Keratinocyte (primary cell): ENCODE measurements at regions not wholly inside any gene's neighbourhood (a gene's known extent, or its start where the extent isn't known, plus 50 kb on each side); places are given as distances from the start of the nearest gene placed in this dataset.

Experiments
- CTCF ChIP-seq, 3 experiments: IDR thresholded peaks in 1 of 3; conservative IDR thresholded peaks in 1 of 3; optimal IDR thresholded peaks in 1 of 3; 2 replicates in 2 of 3; 3 replicates in 1 of 3; pipeline versions ENCODE3 to v1.5.1; 2011; ENCODE audit warnings: low read length in 3 of 3, mild to moderate bottlenecking in 3 of 3, moderate library complexity in 2 of 3, control low read depth in 1 of 3, inconsistent platforms in 1 of 3; ENCODE audit not compliant: insufficient read depth in 2 of 3; ENCODE audit errors: extremely low read depth in 1 of 3
- EZH2 ChIP-seq: IDR thresholded peaks from one replicate; pipeline ENCODE4 v1.6.1; 2012; ENCODE audit warnings: inconsistent platforms, mild to moderate bottlenecking, low read length, moderate library complexity

- TF ChIP-seq CTCF (optimal IDR thresholded peaks at IDR 0.05 in 1 of 3, IDR thresholded peaks at IDR 0.05 in 1 of 3, conservative IDR thresholded peaks at IDR 0.05 in 1 of 3; ENCODE audit: extremely low read depth in 1 of 3, insufficient read depth in 2 of 3, low read length in 3 of 3) (no peak), EZH2 (no peak)
These were observed 345.8 kb upstream of the ADAMTS9 start for GRCh38 chr3:65033576-65033975.
